GM06990 (cell line): ENCODE measurements at regions not wholly inside any gene's neighbourhood (a gene's known extent, or its start where the extent isn't known, plus 50 kb on each side); places are given as distances from the start of the nearest gene placed in this dataset.

Experiments
- DNase-seq: peaks from one replicate; pipeline ENCODE4 v3.0.0-alpha.2; 2011; ENCODE audit not compliant: insufficient read length; ENCODE audit errors: extremely low read depth
- H3K27me3 ChIP-seq: replicated peaks from 2 replicates; pipeline ENCODE4 v1.6.0; 2011; ENCODE audit warnings: low read length; ENCODE audit not compliant: control insufficient read depth, insufficient read depth
- H3K36me3 ChIP-seq: 2 replicates; pipeline ENCODE4 v1.5.1; 2011; ENCODE audit warnings: low read length; ENCODE audit not compliant: control insufficient read depth, insufficient read depth
- H3K4me3 ChIP-seq: replicated peaks from 2 replicates; pipeline ENCODE4 v1.5.1; 2011; ENCODE audit warnings: low read depth, mild to moderate bottlenecking, control low read depth, low read length
- TF ChIP-seq, protein P1 (sequence below): IDR thresholded peaks from 2 replicates; pipeline ENCODE4 v1.5.1; 2011; ENCODE audit warnings: low read length, control low read depth, mild to moderate bottlenecking, inconsistent platforms; ENCODE audit not compliant: insufficient read depth, poor library complexity, severe bottlenecking

DNA sequence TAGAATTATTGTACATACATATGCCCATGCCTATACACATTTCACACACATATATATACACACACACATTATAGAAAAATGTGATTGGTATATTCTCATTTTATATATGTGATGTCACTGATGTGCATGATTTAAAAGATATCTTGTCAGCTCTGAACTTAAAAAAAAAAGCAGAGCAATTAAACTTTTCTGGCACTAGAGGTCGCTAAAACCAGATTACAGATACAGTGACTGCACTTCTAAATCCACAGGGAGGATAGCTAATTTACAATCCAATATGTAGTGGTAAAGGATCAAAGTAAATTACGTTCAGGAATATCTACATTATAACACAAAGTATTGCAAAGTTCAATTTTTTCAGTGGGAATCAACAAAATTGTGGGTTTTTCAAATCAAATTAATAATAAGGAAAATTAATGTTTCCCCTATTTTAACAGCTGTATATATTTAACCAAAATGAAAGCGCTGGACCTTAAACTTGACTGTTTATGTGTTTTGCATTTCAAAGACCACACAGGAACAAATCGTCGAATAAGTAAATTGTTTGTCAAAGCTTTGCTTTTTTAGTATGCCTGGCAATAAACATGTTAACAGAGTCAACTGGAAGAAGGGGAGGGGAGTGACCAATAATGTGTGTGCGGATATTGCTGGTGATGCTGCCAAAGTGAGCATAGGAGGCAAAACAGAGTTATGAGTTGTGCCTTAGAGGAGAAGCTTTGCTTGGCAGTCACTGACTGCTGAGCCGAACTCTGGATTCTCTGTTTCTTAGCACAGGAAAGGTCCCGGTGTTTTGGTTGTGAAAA is 1201.4 kb upstream of the C9orf72 start:
- Histone ChIP-seq H3K4me3 (no peak overlapping the region), H3K36me3 (no peaks in the 10 kb centered on the region), H3K27me3 (no peaks in the 10 kb centered on the region)
- DNase-seq: no peak
- TF ChIP-seq, protein P1, sequence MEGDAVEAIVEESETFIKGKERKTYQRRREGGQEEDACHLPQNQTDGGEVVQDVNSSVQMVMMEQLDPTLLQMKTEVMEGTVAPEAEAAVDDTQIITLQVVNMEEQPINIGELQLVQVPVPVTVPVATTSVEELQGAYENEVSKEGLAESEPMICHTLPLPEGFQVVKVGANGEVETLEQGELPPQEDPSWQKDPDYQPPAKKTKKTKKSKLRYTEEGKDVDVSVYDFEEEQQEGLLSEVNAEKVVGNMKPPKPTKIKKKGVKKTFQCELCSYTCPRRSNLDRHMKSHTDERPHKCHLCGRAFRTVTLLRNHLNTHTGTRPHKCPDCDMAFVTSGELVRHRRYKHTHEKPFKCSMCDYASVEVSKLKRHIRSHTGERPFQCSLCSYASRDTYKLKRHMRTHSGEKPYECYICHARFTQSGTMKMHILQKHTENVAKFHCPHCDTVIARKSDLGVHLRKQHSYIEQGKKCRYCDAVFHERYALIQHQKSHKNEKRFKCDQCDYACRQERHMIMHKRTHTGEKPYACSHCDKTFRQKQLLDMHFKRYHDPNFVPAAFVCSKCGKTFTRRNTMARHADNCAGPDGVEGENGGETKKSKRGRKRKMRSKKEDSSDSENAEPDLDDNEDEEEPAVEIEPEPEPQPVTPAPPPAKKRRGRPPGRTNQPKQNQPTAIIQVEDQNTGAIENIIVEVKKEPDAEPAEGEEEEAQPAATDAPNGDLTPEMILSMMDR: peak; percentile 42

DNA sequence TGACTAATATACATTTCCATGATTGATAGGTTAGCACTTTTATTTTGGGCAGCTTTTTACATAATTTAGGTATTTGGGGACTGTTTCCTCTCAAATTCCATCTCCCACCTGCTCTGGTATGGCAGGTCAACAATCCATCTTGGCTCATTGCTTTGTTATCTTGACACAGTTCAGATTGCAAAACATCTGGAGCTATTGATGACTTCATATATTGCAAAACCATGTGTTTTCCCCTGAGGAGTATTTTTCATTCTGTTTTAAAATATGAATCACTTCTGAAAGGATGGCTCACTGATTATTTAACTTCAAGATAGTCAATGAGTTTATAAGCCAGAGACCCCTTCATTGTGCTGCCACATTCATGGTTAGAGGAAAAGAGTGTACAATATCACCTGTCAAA is 1206.0 kb upstream of the C9orf72 start:
- TF ChIP-seq, protein P1: no peak
- Histone ChIP-seq H3K4me3 (no peak overlapping the region), H3K36me3 (no peaks in the 10 kb centered on the region), H3K27me3 (no peaks in the 10 kb centered on the region)
- DNase-seq: no peak

DNA sequence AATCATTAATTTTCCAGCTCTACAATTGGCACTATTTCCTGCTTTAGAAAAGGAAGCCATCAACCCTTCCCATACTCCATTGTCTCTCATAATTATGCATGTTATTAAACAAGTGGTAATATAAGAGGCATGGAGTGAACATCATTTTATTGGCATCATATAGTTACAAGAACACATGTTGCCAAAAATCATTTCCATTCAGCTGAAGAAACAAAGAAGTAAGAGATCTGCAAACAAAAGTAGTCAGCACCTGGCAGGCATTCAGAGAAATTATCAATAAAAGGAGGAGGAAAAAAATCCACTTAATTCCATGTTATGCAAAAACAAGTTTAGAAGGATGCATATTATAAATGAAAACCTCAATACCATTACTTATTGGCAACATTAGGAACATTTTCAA is 1208.2 kb upstream of the C9orf72 start:
- TF ChIP-seq, protein P1: no peak
- Histone ChIP-seq H3K4me3 (no peak overlapping the region), H3K27me3 (no peaks in the 10 kb centered on the region), H3K36me3 (no peaks in the 10 kb centered on the region)
- no peak for DNase-seq

DNA sequence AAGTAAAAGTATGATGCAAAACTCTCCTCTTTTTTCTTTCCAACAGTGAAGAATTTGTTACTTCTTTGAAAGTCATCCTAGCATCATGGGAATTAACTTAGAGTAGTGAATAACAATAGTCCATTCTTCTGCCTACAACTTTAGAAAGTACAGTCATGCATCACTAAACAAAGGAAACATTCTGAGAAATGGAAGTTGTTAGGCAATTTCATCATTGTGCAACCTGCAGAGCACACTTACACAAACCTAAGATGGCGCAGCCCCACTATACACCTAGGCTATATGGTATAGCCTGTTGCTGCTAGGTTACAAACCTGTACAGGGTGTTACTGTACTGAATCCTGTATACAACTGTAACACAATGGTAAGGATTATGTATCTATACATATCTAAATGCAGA is 1209.3 kb upstream of the C9orf72 start:
- DNase-seq: no peak
- H3K27me3 ChIP-seq: no peaks in the 10 kb centered on the region
- H3K4me3 ChIP-seq: no peak overlapping the region
- no peaks in the 10 kb centered on the region for H3K36me3 ChIP-seq
- TF ChIP-seq, protein P1: no peak

DNA sequence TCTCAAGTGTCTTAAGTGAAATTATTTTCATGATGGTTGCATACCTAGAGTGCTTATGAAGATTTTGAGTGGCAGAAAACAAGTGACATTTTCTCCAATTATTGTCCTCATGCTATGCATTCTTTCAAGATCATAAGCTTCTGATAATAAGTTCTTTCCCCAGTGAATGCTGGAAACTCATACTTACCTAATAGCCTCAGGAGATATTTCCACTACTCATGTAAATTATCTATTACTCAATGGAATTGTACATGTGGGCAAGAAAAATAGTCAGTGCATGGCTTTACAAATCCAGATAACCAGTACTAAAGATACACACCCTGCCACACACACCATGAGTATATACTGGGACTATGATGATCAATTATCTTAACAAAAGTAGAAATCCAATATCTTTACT is 1219.4 kb upstream of the C9orf72 start:
- Histone ChIP-seq H3K27me3 (no peaks in the 10 kb centered on the region), H3K36me3 (no peaks in the 10 kb centered on the region), H3K4me3 (no peak overlapping the region)
- TF ChIP-seq, protein P1: no peak
- no peak for DNase-seq

DNA sequence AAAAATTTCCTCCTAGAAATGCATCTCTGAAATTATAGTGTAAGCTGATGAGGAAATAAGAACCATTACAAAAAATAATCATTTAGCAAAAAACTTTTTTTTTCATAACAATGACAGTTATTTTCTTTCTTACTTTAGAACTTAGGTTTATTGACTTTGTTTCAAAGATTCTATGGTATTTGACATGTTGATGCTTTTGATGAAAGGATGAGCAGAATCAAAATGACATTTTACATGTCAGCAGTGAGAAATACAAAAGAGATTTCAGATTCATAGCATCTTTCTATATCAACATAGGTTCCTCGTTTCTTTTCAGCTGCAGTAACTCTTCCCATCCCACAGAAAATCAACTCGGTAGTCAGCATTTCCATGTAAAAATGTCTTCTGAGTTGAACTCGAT is 1226.6 kb upstream of the C9orf72 start:
- H3K36me3 ChIP-seq: no peaks in the 10 kb centered on the region
- no peak overlapping the region for H3K4me3 ChIP-seq
- H3K27me3 ChIP-seq: no peaks in the 10 kb centered on the region
- no peak for DNase-seq
- TF ChIP-seq, protein P1: no peak
